ENCODE measurements at regions not wholly inside any gene's neighbourhood (a gene's known extent, or its start where the extent isn't known, plus 50 kb on each side); places are given as distances from the start of the nearest gene placed in this dataset.

DNA sequence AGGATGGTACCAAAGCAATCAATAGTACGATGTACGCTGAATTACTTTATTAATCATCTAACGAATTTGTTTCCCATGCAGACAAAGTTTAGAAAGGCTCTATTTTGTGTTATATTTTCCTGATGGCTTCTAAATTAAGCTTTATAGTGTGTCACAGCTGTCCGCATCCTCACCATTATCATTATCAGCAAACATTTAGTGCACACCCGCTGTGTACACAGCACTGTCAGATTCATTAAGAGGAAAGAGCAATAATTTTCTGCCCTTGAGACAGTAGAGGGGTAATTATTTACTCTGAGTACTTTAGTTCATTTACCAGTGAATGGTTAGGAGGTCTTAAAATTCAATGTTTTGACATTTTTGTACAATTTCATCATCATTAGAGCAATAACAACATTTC is 233.3 kb upstream of the PTPRZ1 start:
- TF ChIP-seq, protein P1, sequence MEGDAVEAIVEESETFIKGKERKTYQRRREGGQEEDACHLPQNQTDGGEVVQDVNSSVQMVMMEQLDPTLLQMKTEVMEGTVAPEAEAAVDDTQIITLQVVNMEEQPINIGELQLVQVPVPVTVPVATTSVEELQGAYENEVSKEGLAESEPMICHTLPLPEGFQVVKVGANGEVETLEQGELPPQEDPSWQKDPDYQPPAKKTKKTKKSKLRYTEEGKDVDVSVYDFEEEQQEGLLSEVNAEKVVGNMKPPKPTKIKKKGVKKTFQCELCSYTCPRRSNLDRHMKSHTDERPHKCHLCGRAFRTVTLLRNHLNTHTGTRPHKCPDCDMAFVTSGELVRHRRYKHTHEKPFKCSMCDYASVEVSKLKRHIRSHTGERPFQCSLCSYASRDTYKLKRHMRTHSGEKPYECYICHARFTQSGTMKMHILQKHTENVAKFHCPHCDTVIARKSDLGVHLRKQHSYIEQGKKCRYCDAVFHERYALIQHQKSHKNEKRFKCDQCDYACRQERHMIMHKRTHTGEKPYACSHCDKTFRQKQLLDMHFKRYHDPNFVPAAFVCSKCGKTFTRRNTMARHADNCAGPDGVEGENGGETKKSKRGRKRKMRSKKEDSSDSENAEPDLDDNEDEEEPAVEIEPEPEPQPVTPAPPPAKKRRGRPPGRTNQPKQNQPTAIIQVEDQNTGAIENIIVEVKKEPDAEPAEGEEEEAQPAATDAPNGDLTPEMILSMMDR (IDR thresholded peaks at IDR 0.05; ENCODE audit: extremely low read depth in 1 of 2, insufficient read depth in 1 of 2, low read depth in 1 of 2, low read length in 2 of 2) = no peak
- TF ChIP-seq, protein P2, sequence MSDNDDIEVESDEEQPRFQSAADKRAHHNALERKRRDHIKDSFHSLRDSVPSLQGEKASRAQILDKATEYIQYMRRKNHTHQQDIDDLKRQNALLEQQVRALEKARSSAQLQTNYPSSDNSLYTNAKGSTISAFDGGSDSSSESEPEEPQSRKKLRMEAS (IDR thresholded peaks at IDR 0.05; ENCODE audit: insufficient read depth, insufficient read length) = no peak
- TF ChIP-seq EZH2 (IDR thresholded peaks at IDR 0.05; ENCODE audit: borderline replicate concordance, low read depth, low read length, severe bottlenecking) (no peak), POLR2A (IDR thresholded peaks at IDR 0.05; ENCODE audit: low read depth, low read length) (no peak)
